ENCODE measurements at regions not wholly inside any gene's neighbourhood (a gene's known extent, or its start where the extent isn't known, plus 50 kb on each side); places are given as distances from the start of the nearest gene placed in this dataset.
"Not testable (repeated sequence)": the region's sequence is repeated elsewhere in the genome, so short reads cannot be mapped to it uniquely, and the experiment has no call there.

GRCh38 chr13:18618442-18618841 is 563.2 kb downstream of the TUBA3C start:
- not testable (repeated sequence) for TF ChIP-seq POLR2A (IDR thresholded peaks at IDR 0.05; ENCODE audit: low read depth, low read length); FOS (IDR thresholded peaks at IDR 0.05; ENCODE audit: low read depth, low read length); CTCF (conservative IDR thresholded peaks at IDR 0.05; ENCODE audit: low read depth, low read length); RCOR1 (IDR thresholded peaks at IDR 0.05; ENCODE audit: insufficient replicate concordance, low read length); USF2 (IDR thresholded peaks at IDR 0.05; ENCODE audit: low read depth, low read length); ELK1 (IDR thresholded peaks at IDR 0.05; ENCODE audit: borderline replicate concordance, low read depth, low read length); NFE2L2 (IDR thresholded peaks at IDR 0.05; ENCODE audit: low read depth, low read length)
